Lower lobe of right lung (tissue), 2 donors: ENCODE measurements at regions not wholly inside any gene's neighbourhood (a gene's known extent, or its start where the extent isn't known, plus 50 kb on each side); places are given as distances from the start of the nearest gene placed in this dataset.

Experiments
- ATAC-seq, 2 donors: fragments of 200-7000 bp; cut with Tn5 transposase; one replicate each; pipeline ENCODE4 v1.9.1; 2020 to 2022; ENCODE audit warnings: mild to moderate bottlenecking in 2 of 2, moderate library complexity in 2 of 2
- DNase-seq: peaks from one replicate; pipeline ENCODE4 v3.0.0-alpha.2; 2020
- H3K27ac ChIP-seq: fragments of 200-600 bp; one replicate; pipeline ENCODE4 v1.8.0; 2022
- H3K27me3 ChIP-seq: fragments of 200-600 bp; one replicate; pipeline ENCODE4 v1.8.0; 2022; ENCODE audit warnings: low read depth
- H3K36me3 ChIP-seq: fragments of 200-600 bp; one replicate; pipeline ENCODE4 v1.8.0; 2022; ENCODE audit warnings: mild to moderate bottlenecking
- H3K4me1 ChIP-seq: fragments of 200-600 bp; one replicate; pipeline ENCODE4 v1.8.0; 2022
- H3K4me3 ChIP-seq: fragments of 200-600 bp; one replicate; pipeline ENCODE4 v1.8.0; 2022; ENCODE audit warnings: mild to moderate bottlenecking
- H3K9me3 ChIP-seq: fragments of 200-600 bp; one replicate; pipeline ENCODE4 v1.8.0; 2022
- CTCF ChIP-seq: fragments of 200-600 bp; IDR thresholded peaks from one replicate; pipeline ENCODE4 v1.8.0; 2022; ENCODE audit warnings: antibody characterized with exemption, mild to moderate bottlenecking
- intact Hi-C: fragments of 100-400 bp; cut with DNase I; formaldehyde crosslinking; loops from one replicate; pipeline ENCODE4 v1.11.0; 2022
- donor health status: DM: no; HTN: yes; CAD: no; lungs with severe emphysema.

GRCh38 chr12:46493150-46493833, 120.7 kb upstream of the SLC38A2 start:
- Histone ChIP-seq H3K4me1 (peaks cover 45% of the 10 kb centered on the region), H3K27me3 (no peaks in the 10 kb centered on the region), H3K4me3 (no peak overlapping the region), H3K27ac (peak overlapping the region; percentile 65), H3K36me3 (no peaks in the 10 kb centered on the region), H3K9me3 (no peaks in the 10 kb centered on the region)
- ATAC-seq (no peak), DNase-seq (no peak)
- TF ChIP-seq CTCF, result no peak
- intact Hi-C loops, result no loop called here

GRCh38 chr12:46492471-46493085, 120.0 kb upstream of the SLC38A2 start:
- Histone ChIP-seq H3K27me3 (no peaks in the 10 kb centered on the region), H3K9me3 (no peaks in the 10 kb centered on the region), H3K36me3 (no peaks in the 10 kb centered on the region), H3K4me1 (peaks cover 45% of the 10 kb centered on the region), H3K27ac (peak overlapping the region; percentile 65), H3K4me3 (no peak overlapping the region)
- intact Hi-C loops, result no loop called here
- ATAC-seq (peak; percentile 78 to 92), DNase-seq (no peak)
- TF ChIP-seq CTCF, result no peak

- Histone ChIP-seq H3K9me3 (no peaks in the 10 kb centered on the region), H3K36me3 (no peaks in the 10 kb centered on the region), H3K27me3 (no peaks in the 10 kb centered on the region), H3K27ac (no peak overlapping the region), H3K4me1 (peaks cover 45% of the 10 kb centered on the region), H3K4me3 (no peak overlapping the region)
- no peak for TF ChIP-seq CTCF
- ATAC-seq, result no peak
- intact Hi-C loops, result no loop called here
- DNase-seq, result no peak
Measured at GRCh38 chr12:46491548-46491947, 119.0 kb upstream of the SLC38A2 start.

GRCh38 chr12:46490635-46491034, 118.1 kb upstream of the SLC38A2 start:
- TF ChIP-seq CTCF, result no peak
- H3K9me3 ChIP-seq, result no peaks in the 10 kb centered on the region
- H3K4me3 ChIP-seq, result no peak overlapping the region
- no peaks in the 10 kb centered on the region for H3K36me3 ChIP-seq
- ATAC-seq (no peak), DNase-seq (no peak)
- no peak overlapping the region for H3K27ac ChIP-seq
- peaks cover 45% of the 10 kb centered on the region for H3K4me1 ChIP-seq
- intact Hi-C loops, result no loop called here
- H3K27me3 ChIP-seq, result no peaks in the 10 kb centered on the region

- Histone ChIP-seq H3K4me3 (no peak overlapping the region), H3K9me3 (no peaks in the 10 kb centered on the region), H3K27ac (no peak overlapping the region), H3K4me1 (peaks cover 45% of the 10 kb centered on the region), H3K27me3 (no peaks in the 10 kb centered on the region), H3K36me3 (no peaks in the 10 kb centered on the region)
- TF ChIP-seq CTCF, result no peak
- DNase-seq (no peak), ATAC-seq (no peak)
- intact Hi-C loops, result no loop called here
Measured at GRCh38 chr12:46489951-46490388, 117.4 kb upstream of the SLC38A2 start.
